RCC 7860 (cell line): ENCODE measurements at regions not wholly inside any gene's neighbourhood (a gene's known extent, or its start where the extent isn't known, plus 50 kb on each side); places are given as distances from the start of the nearest gene placed in this dataset.
"Not testable (repeated sequence)": the region's sequence is repeated elsewhere in the genome, so short reads cannot be mapped to it uniquely, and the experiment has no call there.

Experiments used
- DNase-seq: peaks from one replicate; pipeline ENCODE4 v3.0.0-alpha.2; 2015; ENCODE audit warnings: low spot score
- FAIRE-seq: peaks from 2 replicates; lab custom pipeline; 2012; peaks lifted over from hg19 to GRCh38; lab: Jason Lieb, UNC

GRCh38 chr1:105072446-105072845, 1322.7 kb downstream of the AMY1C start:
- no peak for DNase-seq
- no peak for FAIRE-seq

- no peak for DNase-seq
- no peak for FAIRE-seq
Measured at GRCh38 chr1:105072850-105073249, 1323.2 kb downstream of the AMY1C start.

GRCh38 chr1:105073660-105074059, 1324.0 kb downstream of the AMY1C start:
- FAIRE-seq (no peak), DNase-seq (no peak)

- DNase-seq, result no peak
- no peak for FAIRE-seq
Measured at GRCh38 chr1:105083611-105084010, 1333.9 kb downstream of the AMY1C start.

GRCh38 chr1:105087506-105087905, 1337.8 kb downstream of the AMY1C start:
- DNase-seq (no peak), FAIRE-seq (no peak)

- FAIRE-seq, result no peak
Measured at GRCh38 chr1:105088166-105088565, 1338.5 kb downstream of the AMY1C start.

GRCh38 chr1:105093893-105094292, 1344.2 kb downstream of the AMY1C start:
- not testable (repeated sequence) for DNase-seq, FAIRE-seq

More at GRCh38 chr1:105088166-105088565, 1338.5 kb downstream of the AMY1C start:
- no peak for DNase-seq

- FAIRE-seq (no peak), DNase-seq (no peak)
Measured at GRCh38 chr1:105100102-105100501, 1350.4 kb downstream of the AMY1C start.

- DNase-seq (no peak), FAIRE-seq (no peak)
Measured at GRCh38 chr1:105101261-105101660, 1351.6 kb downstream of the AMY1C start.

- FAIRE-seq (no peak), DNase-seq (no peak)
Measured at GRCh38 chr1:105102371-105102770, 1352.7 kb downstream of the AMY1C start.

- FAIRE-seq, result no peak
- no peak for DNase-seq
Measured at GRCh38 chr1:105122041-105122440, 1372.3 kb downstream of the AMY1C start.

- DNase-seq (no peak), FAIRE-seq (no peak)
Measured at GRCh38 chr1:105137543-105138457, 1388.1 kb downstream of the AMY1C start.

GRCh38 chr1:105138458-105138893, 1388.8 kb downstream of the AMY1C start:
- FAIRE-seq (no peak), DNase-seq (no peak)

GRCh38 chr1:105172788-105173187, 1423.1 kb downstream of the AMY1C start:
- FAIRE-seq (no peak), DNase-seq (no peak)

GRCh38 chr1:105180789-105181188, 1431.1 kb downstream of the AMY1C start:
- FAIRE-seq (no peak), DNase-seq (no peak)

- FAIRE-seq, result no peak
- DNase-seq, result no peak
Measured at GRCh38 chr1:105204836-105205371, 1455.2 kb downstream of the AMY1C start.

- no peak for FAIRE-seq
- no peak for DNase-seq
Measured at GRCh38 chr1:105208581-105208980, 1458.9 kb downstream of the AMY1C start.

- DNase-seq (no peak), FAIRE-seq (no peak)
Measured at GRCh38 chr1:105210747-105211146, 1461.0 kb downstream of the AMY1C start.

- FAIRE-seq, result no peak
Measured at GRCh38 chr1:105231378-105231777, 1481.7 kb downstream of the AMY1C start.

GRCh38 chr1:105243411-105243810, 1493.7 kb downstream of the AMY1C start:
- FAIRE-seq (no peak), DNase-seq (no peak)

More at GRCh38 chr1:105231378-105231777, 1481.7 kb downstream of the AMY1C start:
- no peak for DNase-seq

- no peak for DNase-seq
- no peak for FAIRE-seq
Measured at GRCh38 chr1:105243969-105244368, 1494.3 kb downstream of the AMY1C start.

GRCh38 chr1:105254906-105255305, 1505.2 kb downstream of the AMY1C start:
- FAIRE-seq (no peak), DNase-seq (no peak)
